Retinal pigment epithelial cell (primary cell): ENCODE measurements at regions not wholly inside any gene's neighbourhood (a gene's known extent, or its start where the extent isn't known, plus 50 kb on each side); places are given as distances from the start of the nearest gene placed in this dataset.
A peak's percentile ranks its signal among the peaks of the same experiment; 100 is the strongest.
"Not testable (repeated sequence)": the region's sequence is repeated elsewhere in the genome, so short reads cannot be mapped to it uniquely, and the experiment has no call there.

ENCODE experiments used
- DNase-seq: peaks from one replicate; pipeline ENCODE4 v3.0.0-alpha.2; 2010; ENCODE audit warnings: low read depth
- H3K4me3 ChIP-seq: 2 replicates; pipeline ENCODE4 v1.5.1; 2011; ENCODE audit warnings: mild to moderate bottlenecking, low read length, control low read depth, moderate library complexity
- CTCF ChIP-seq: conservative IDR thresholded peaks from 2 replicates; pipeline ENCODE4 v1.5.1; 2011; ENCODE audit warnings: low read depth, low read length, control low read depth, inconsistent platforms

GRCh38 chr7:125431349-125431748 is 501.7 kb upstream of the POT1 start:
- H3K4me3 ChIP-seq: no peak overlapping the region
- DNase-seq: no peak
- TF ChIP-seq CTCF: no peak

- TF ChIP-seq CTCF: no peak
- no peak overlapping the region for H3K4me3 ChIP-seq
- DNase-seq: no peak
Observed at GRCh38 chr7:125430013-125430412, 500.4 kb upstream of the POT1 start.

- TF ChIP-seq CTCF: no peak
- H3K4me3 ChIP-seq: no peak overlapping the region
- no peak for DNase-seq
Observed at GRCh38 chr7:125427676-125428075, 498.1 kb upstream of the POT1 start.

- no peak for TF ChIP-seq CTCF
- no peak overlapping the region for H3K4me3 ChIP-seq
- no peak for DNase-seq
Observed at GRCh38 chr7:125425506-125425905, 495.9 kb upstream of the POT1 start.

- no peak for DNase-seq
- H3K4me3 ChIP-seq: no peak overlapping the region
Observed at GRCh38 chr7:125424721-125425120, 495.1 kb upstream of the POT1 start.

GRCh38 chr7:125423458-125424155 is 494.0 kb upstream of the POT1 start:
- no peak overlapping the region for H3K4me3 ChIP-seq
- no peak for TF ChIP-seq CTCF
- DNase-seq: peak; percentile 96

More at GRCh38 chr7:125424721-125425120, 495.1 kb upstream of the POT1 start:
- no peak for TF ChIP-seq CTCF

- DNase-seq, H3K4me3 ChIP-seq: not testable (repeated sequence)
Observed at GRCh38 chr7:125421407-125421806, 491.8 kb upstream of the POT1 start.
